Hematopoietic multipotent progenitor cell treated with erythropoietin and hydrocortisone succinate and interleukin-3 and kit ligand, for 6 days (in vitro differentiated cells): ENCODE measurements at regions not wholly inside any gene's neighbourhood (a gene's known extent, or its start where the extent isn't known, plus 50 kb on each side); places are given as distances from the start of the nearest gene placed in this dataset.

ENCODE experiments used
- DNase-seq: peaks from one replicate; pipeline ENCODE4 v3.0.0-alpha.2; 2015

DNA sequence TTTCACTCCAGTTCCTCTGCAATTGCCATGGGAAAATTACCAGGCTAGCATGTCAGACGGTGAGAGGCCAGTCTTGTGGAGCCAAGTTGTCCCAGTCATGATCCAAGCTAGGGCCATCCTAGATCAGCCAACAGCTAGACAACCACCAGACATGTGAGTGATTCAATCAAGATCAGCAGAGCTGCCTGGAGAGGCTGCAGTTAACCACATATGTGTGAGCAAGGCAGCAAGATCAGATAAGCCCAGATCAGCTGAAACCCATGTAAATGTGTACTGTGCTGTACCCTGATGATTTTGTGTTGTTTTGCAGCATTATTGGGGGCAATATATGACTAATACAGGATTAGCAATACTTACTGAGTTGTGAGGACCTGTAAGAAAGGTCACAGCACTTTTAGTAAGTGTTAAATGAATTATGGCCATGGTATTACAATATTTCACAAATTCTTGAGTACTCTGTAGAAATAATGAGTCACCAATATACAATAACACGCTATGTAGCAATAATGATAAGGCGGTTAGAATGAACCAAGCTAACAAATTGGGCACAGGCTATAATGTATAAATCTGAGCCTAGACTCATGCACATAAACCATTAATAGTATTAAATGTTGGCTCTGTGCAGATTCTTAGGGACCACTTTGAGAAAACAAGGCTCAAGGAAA lies 91.4 kb downstream of the SUDS3 start:
- peak; percentile 30 for DNase-seq

DNA sequence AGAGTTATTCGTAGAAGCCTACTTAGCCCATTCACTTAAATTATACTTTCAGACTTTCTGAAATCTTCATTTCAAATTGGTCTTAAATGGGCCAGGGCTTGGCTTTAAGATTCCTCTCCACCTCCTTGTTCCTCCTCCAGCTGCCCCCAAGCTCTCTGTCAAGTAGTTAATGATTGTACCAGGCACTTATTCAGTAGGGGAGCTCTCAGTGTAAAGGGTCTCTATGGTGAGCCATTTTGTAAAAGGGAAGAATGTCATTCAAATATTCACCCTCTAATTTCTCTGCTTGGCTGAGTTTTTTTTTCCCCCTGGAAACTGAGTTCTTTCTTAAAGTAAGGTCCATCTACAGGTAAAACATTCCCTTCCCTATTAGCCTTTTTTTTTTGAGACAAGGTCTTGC lies 96.6 kb downstream of the SUDS3 start:
- no peak for DNase-seq

DNA sequence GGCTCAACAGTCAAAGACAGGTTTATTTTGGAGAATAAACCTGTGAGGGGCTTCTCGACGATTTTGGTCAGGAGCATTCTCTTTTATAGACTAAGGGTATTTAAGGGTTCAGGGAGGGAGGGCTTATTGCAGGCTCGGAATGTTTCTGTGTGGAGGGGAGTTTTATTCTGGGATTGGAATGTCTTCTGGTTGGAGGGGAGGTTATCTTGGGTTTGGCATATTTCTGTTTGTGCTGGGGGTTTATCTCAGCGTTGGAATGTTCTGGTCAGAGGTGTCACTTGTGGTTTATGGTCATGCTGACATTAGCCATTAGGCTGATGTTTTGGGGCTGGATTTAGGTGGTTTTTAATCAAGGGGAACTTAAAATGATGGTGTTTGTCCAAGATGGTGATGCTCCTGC lies 103.9 kb downstream of the SUDS3 start:
- DNase-seq: no peak

DNA sequence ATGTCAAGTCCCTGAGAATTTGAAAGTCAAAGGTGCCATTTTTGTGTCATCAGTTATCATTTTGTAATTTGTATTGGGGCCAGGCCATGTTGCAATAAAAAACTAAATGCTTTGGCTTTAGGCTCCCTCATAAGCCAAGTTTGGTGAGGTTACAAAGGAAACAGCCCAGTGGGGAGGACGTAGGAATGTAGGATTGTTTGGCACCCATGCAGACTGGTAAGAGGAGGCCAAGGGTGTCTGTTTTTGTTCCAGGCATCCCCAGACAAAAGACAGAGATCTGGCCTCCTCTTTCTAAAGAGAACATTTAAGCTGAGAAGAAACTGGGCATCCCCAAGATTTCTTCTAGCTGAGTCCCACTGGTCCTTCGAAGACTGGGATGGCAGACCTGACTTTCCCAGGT lies 111.7 kb downstream of the SUDS3 start:
- no peak for DNase-seq

DNA sequence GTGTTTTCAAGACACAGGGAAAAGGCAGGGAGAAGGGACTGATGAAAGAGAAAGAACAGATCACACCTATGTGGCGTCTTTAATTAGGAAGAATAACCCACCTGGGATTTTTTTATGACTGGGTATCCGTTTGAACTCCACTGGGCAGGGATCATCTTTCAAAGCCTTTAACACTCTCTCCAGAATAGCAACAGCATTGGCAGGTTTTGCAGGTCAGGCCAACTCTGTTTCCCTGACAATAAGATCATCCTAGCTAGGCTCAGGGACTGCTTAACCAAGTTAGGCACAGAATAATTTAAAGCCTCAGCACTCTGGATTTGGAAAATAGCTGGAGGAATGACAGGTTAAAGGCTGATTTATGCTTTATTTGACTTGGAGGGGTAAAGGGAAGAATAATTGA lies 117.6 kb downstream of the SUDS3 start:
- no peak for DNase-seq

DNA sequence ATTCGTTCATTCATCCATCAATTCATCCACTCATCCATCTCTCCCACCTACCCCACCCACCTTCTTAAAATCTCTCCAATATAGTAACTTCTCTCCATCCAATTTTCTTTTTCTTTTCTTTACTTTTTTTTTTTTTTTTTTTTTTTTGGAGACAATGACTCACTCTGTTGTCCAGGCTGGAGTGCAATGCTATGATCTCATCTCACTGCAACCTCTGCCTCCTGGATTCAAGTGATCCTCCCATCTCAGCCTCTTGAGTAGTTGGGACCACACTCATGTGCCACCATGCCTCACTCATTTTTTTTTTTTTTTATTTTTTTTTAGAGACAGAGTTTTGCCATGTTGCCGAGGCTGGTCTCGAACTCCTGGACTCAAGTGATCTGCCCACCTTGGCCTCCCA lies 118.4 kb downstream of the SUDS3 start:
- no peak for DNase-seq

DNA sequence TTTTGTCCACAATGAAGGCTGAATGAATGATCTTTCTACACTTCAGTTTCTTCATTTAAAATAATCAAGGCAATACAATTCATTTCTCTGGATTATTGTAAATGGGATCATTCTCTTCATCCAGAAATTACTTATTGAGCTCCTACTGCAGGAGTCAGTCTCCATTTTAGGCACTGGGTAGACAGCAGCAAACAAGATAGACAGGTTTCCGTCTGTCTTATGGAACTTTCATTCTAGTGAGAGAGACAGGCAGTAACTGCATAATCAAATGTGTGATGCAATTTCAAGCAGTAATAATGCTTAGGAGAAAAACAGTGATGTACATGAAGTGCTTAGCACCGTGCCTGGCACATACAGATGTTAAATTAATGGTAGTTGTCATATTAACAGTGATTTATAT lies 118.9 kb downstream of the SUDS3 start:
- no peak for DNase-seq

DNA sequence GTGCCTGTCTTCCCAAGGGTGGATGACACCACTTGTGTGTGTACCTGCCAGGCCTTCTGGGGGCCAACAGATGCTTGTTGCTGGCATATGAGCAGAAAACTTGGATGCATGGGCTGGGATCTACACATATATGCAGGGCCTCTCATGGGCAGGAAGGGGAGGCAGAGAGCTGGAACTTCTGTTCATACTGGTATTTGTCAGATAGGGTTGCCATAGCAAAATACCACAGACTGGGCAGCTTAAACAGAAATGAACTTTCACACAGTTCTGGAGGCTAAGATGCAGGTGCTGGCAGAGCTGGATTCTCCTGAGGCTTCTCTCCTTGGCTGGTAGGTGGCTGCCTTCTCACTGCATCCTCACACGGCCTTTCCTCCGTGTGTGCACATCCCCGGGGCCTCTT lies 121.8 kb downstream of the SUDS3 start:
- DNase-seq: peak; percentile 14

DNA sequence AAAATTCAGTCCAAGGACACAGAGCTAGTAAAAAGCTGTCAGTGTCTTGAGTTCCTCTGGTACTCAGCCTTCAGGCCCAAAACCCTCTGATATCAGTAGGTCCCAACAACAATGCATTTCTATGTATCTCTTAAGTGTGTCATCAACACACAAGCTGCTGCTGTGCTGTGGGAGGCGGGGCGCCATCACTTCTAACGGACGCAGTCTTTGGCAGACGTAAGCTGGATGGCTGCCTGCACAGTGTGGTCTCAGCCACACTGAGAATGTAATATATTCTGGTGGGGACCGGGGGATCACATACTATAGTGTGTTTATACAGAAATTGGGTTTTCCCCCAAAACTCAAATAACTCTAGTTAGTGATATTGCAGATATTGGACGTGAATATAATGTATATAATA lies 123.9 kb downstream of the SUDS3 start:
- no peak for DNase-seq

DNA sequence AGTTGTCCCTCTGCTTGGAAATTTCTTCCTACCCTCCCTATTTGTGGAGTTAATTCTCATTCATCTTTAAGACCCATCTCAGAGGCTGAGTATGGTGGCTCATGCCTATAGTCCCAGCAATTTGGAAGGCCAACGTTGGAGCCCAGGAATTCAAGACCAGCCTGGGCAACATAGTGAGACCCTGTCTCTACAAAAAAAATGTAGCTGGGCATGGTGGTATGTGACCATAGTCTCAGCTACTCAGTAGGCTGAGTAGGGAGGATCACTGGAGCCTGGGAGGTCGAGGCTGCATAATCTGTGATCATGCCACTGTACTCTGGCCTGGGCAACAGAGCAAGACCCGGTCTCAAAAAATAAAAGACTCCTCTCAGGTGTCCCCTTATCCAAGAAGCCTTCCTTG lies 125.1 kb downstream of the SUDS3 start:
- DNase-seq: no peak

DNA sequence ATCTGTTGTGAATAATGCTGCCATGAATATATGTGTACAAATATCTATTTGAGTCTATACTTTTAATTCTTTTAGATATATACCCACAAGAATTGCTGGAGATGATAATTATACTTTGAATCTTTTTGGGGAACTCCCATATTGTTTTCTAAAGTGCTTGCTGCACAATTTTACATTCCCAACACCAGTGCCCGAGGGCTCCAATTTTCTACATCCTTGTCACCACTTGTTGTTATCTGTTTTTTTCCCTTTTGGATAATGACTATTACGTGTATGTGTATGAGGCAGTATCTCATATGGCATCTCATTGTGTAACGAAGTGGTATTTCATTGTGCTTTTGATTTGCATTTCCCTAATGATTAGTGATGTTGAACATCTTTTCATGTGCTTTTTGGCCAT lies 127.1 kb downstream of the SUDS3 start:
- DNase-seq: no peak

DNA sequence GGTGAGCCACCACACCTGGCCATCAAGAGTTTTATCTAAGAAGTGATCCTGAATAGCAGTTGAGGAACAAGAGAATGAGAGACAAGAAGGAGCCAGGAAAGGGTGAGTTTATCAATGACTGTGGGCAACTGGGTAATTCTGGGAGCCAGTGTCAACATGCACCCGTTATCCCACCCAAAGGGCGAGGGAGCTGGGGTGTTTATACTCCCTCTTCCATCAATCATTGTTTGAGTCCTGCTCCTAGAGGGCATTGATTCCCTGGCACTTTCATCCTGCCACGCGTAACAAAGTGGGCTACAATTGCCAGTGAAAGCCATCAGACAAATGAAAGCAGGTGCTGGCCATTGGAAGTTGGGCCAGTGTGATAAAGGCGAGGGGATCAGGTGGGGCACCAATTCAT lies 136.3 kb downstream of the SUDS3 start:
- no peak for DNase-seq

DNA sequence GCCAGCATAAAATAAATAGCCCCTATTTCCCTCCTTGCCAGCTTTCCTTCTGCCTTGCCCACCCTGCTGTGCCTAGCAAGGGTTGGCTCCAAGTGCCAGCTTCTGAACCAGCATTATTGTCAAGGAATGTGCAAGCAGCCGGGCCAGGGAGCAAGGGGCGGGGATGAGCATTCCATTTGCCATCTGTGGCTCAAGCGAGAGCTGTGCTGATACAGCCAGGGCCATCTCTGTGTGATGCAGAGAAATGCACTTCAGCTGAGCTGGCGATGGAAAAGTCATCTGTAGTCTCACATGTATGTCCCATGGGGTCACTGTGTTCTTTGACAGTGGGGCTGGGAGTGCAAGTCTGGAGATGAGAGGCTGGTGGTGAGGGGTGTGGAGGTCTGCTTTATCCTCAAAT lies 137.3 kb downstream of the SUDS3 start:
- no peak for DNase-seq

DNA sequence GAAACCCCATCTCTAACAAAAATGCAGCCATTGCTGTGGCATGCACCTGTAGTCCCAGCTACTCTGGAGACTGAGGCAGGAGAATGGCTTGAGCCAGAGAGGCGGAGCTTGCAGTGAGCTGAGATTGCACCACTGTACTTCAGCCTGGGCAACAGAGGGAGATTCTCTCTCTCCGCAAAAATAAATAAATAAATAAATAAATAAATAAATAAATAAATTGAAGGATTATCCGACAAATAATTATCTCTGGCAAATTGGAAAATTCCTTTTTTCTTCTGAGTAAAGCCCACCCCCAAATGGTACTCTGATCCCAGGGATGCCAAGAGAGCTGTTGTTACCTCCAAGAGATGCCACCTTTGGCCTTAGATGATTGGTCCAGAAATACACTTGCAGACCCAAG lies 137.9 kb downstream of the SUDS3 start:
- DNase-seq: no peak

DNA sequence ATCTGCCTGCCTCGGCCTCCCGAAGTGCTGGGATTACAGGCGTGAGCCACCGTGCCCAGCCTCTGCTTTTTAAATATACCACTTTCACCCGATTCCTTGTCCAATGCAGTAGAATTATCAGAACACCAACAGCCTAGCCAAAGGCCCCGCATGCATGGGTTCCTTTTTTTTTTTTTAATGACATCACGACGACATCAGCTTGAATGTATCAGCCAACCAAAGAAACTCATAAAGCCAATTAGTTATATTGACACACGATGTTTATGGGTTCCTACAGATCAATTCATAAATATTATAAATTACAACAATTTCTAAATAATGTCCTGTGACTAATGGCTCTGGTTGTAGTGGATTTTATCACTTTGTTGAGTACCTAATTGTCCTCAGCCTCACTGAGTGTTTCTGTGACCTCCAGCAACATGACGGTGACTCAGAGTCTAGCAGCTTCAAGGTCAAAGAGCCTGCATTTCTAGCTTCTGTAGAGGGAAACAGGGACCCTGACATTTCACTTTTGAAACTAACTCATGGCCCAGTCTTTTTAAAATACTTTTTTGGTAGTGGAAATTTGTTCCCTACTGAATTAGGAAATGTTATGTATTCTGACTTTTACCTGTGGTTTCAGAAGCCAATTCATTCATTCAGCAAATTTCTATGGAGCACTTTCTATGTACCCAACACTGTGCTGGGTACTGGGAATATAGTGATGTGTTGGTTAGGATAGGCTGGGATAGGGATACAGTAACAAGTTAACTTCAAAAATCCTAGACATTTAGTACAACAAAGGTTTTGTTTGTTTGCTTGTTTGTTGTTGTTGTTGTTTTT lies 144.1 kb downstream of the SUDS3 start:
- DNase-seq: no peak

DNA sequence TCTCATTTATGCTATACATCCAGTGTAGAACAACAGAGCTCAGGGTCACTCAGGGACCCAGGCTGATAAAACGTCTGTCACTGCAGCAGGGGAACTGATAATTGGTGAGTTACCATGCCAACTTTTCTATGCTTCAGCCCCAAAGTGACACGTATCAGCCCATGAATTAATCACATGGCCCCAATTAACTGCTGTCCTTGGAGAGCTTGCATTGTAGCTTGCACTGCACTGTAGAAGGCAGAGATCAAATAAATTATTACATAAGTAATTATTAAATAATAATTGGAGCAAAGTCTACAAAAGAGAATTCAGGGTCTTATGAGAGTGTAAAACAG lies 144.6 kb downstream of the SUDS3 start:
- DNase-seq: no peak

DNA sequence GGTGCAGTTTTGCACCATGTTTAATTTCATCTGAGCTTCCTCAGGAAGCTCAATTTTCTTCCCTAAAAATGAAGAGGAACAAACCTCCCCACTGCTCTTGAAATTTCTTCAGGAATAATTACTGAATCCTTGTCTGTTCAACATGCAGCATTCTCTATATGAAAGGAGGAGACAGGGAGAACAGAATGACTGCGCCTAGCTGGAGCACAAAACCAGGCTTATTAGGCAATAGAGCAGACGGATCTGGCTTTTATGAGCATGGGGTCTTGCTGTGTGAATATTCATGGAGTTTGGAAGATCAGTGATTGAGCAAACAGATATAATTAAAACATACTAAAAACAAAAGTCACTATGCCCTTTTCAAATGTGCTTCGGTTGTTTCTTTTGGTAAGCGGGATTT lies 148.1 kb downstream of the SUDS3 start:
- DNase-seq: no peak

DNA sequence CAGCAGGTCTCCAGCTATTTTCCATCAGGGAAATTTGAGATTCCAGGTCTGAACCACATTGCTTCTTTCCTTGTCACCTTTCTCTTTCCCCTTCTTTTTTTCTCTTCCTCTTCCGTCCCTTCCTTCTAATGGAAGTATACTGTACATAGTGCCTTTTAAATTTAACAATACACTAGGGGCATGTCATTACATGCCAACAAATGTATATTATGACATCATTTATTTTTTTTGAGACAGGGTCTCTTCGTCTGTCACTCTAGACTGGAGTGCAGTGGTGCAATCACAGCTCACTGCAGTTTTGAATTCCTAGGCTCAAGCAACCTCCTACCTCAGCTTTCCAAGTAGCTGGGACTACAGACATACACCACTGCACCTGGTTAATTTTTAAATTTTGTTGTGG lies 148.9 kb downstream of the SUDS3 start:
- no peak for DNase-seq

DNA sequence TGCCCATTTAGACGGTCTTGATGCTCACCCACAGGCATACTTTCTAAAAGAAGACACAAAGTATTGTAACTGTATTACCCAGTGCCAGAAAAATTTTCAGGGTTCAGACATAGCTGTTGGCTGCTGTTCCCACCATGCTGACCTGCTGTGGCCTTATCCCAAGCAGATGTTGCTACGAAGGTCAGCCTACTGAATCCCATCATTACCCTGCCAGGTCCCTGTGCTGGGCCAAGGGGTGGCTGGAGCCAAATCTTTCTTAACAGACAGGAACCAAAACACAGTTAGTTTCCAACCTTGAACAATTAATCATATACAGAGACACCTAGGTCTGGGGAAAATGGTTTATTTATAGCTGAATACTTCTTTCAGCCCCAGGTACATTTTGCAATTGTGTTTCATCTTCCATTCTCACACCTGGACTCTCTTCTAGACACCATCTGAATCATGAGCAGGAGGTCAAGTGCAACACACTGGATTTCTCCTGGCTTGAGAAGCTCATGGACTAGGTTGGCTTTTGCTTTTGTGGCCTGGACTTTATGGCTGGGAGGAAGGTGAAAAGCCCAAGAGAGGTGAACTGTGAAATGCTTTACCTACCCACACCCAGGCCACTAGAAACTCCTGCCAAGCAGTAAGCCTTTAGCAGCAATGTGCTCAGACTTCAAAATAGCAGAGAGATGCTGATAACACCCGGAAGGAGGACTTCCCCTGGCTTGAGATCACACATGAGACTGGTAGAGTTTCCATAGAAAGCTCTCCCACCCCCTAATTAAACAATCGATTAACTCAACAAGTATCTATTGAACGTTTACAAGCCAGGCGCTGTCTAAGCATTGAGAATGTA lies 150.1 kb downstream of the SUDS3 start:
- no peak for DNase-seq

DNA sequence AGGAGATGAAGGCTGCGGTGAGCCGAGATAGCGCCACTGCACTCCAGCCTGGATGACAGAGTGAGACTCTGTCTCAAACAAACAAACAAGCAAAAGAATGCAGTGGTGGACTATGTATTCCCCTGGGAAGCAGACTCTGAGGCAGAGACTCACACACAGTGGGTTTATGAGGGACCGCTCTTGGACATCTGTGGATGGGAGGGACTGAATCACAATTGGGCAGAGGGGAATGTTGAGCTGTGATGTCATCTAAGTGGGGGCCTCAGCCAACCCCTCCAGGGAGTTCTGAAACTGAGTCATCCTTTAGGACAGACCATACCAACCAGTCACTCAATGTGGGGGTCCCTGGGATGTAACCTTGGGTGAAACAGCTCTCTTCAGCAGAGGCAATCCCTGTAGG lies 151.0 kb downstream of the SUDS3 start:
- no peak for DNase-seq

DNA sequence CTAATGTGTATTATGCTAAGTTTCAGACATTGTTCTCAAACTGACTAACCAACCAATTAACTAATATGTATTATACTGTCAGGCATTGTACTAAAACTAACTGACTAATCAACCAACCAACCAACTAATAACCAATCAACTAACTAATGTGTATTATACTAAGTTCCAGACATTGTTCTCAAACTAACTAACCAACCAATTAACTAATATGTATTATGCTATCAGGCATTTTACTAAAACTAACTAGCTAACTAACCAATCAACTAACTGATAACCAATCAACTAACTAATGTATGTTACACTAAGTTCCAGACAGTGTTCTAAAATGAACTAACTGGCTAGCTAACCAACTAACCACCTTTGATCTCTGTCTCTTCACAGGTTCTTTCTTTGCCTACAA lies 152.3 kb downstream of the SUDS3 start:
- no peak for DNase-seq

DNA sequence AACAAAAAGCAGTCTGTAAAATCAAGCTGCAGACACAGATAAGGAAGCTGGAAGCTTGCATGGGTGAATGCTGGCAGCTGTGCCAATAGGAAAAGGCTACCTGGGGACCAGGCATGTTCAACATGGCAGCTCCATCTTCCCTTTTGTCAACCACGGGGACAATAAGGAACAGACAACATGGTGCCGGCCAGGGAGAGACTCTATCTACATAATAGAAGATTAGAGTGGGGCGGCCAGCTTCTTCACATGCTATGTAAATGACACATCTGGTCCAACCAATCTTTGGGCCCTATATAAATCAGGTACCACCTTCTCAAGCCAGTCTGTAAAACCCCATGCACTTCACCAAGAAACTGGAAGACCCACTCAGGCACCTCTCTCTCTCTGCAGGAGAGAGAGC lies 157.6 kb downstream of the SUDS3 start:
- DNase-seq: no peak

DNA sequence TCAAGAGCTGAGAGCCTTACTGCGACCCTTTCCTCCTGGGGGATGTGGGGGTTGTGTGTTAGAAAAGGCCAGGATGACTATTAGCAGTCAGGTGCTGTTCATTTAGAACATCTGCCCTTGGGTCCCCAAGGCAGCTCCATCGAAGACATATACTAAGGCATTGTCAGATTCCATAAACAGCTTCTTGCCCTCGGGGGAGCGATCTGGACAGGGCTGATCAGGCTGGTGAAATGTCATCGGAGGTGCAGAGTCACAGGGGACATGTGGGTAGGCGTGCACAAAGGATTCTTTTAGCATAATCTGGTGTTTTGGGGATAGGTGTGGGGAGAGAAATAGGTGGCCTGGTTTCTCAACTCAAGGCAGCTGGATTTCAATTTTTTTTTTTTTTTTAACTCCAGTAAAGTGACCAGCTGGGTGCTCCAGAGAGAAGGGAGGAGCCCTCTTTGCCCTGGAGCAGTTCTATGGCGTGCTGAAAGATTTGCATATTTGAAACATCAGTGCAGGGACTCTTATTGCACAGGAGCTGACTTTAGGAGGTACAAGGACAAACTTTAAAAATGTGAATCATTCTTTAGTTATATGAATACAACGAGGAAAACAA lies 160.1 kb downstream of the SUDS3 start:
- no peak for DNase-seq

DNA sequence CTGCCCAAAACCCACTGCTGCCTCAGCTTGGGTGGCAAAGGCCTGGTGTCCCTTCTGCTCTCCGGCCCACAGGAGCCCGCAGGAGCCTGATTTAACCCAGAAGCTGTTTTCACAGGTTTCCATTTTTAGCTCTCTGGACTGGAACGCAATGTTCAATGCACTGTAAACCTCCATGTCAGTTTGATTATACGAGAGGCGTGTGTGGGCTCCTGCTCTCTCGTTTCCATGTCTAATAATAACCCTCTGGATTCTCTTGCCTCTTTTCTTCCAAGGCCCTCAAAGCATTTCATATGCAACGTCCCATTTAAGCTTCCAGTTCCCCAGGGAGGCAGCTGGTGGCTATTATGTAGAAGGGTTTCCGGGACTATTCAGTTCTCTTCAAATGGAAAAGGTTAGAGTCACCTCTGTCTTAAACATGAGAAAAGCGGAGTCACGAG lies 161.1 kb downstream of the SUDS3 start:
- no peak for DNase-seq
